Hepatocyte (in vitro differentiated cells): ENCODE measurements at regions not wholly inside any gene's neighbourhood (a gene's known extent, or its start where the extent isn't known, plus 50 kb on each side); places are given as distances from the start of the nearest gene placed in this dataset.

ENCODE experiments used
- CTCF ChIP-seq: fragments of 200-600 bp; sonication (generic); IDR thresholded peaks from 2 replicates; pipeline ENCODE4 v1.5.1; 2016; ENCODE audit warnings: antibody characterized with exemption, mild to moderate bottlenecking; ENCODE audit not compliant: poor library complexity
- EZH2phosphoT487 ChIP-seq: fragments of 200-600 bp; sonication (generic); IDR thresholded peaks from one replicate; pipeline ENCODE4 v1.6.1; 2018; ENCODE audit warnings: antibody characterized with exemption, mild to moderate bottlenecking, low read depth, moderate library complexity; ENCODE audit not compliant: unreplicated experiment, severe bottlenecking

GRCh38 chr12:88300931-88301330, 158.8 kb downstream of the TMTC3 start:
- no peak for TF ChIP-seq CTCF
- no peak for TF ChIP-seq EZH2phosphoT487
